H1 (cell line): ENCODE measurements at regions not wholly inside any gene's neighbourhood (a gene's known extent, or its start where the extent isn't known, plus 50 kb on each side); places are given as distances from the start of the nearest gene placed in this dataset.

Experiments
- BCL11A ChIP-seq, 2 experiments: IDR thresholded peaks; one replicate each; pipeline ENCODE4 v1.6.1; 2011; ENCODE audit warnings: low read depth in 2 of 2, low read length in 2 of 2, mild to moderate bottlenecking in 2 of 2
- CREB1 ChIP-seq: IDR thresholded peaks from 2 replicates; pipeline ENCODE4 v1.6.1; 2012; ENCODE audit warnings: inconsistent platforms
- CTCF ChIP-seq, 3 experiments: IDR thresholded peaks; 1 replicate in 2 of 3; 2 replicates in 1 of 3; pipeline versions ENCODE4 v1.5.1 to v1.6.1; 2011; ENCODE audit warnings: low read length in 3 of 3, mild to moderate bottlenecking in 3 of 3, inconsistent platforms in 2 of 3, low read depth in 1 of 3, moderate library complexity in 1 of 3; ENCODE audit not compliant: insufficient read depth in 1 of 3; ENCODE audit errors: control extremely low read depth in 1 of 3
- EP300 ChIP-seq, 2 experiments: IDR thresholded peaks; 1 replicate in 1 of 2; 2 replicates in 1 of 2; pipeline ENCODE4 v1.6.1; 2011 to 2012; ENCODE audit warnings: low read depth in 2 of 2, low read length in 2 of 2, mild to moderate bottlenecking in 2 of 2, borderline replicate concordance in 1 of 2, inconsistent platforms in 1 of 2, moderate library complexity in 1 of 2
- EZH2 ChIP-seq: fragments of 200-600 bp; sonication (generic); IDR thresholded peaks from 2 replicates; pipeline ENCODE4 v1.7.1; 2012; ENCODE audit warnings: low read depth, mild to moderate bottlenecking, moderate library complexity, low read length, inconsistent platforms; ENCODE audit not compliant: severe bottlenecking
- JUND ChIP-seq: IDR thresholded peaks from 2 replicates; pipeline ENCODE4 v1.6.1; 2011; ENCODE audit warnings: mild to moderate bottlenecking, improper control_type of control experiment, low read length
- POLR2A ChIP-seq, 2 experiments: IDR thresholded peaks; 1 replicate in 1 of 2; 2 replicates in 1 of 2; pipeline ENCODE4 v1.6.1; 2011; ENCODE audit warnings: low read depth in 2 of 2, low read length in 2 of 2, mild to moderate bottlenecking in 2 of 2; ENCODE audit errors: control extremely low read depth in 1 of 2
- RAD21 ChIP-seq, 2 experiments: IDR thresholded peaks in 1 of 2; conservative IDR thresholded peaks in 1 of 2; 2 replicates each; pipeline ENCODE4 v1.6.1; 2011; ENCODE audit warnings: low read depth in 2 of 2, low read length in 2 of 2, improper control_type of control experiment in 1 of 2, inconsistent platforms in 1 of 2, mild to moderate bottlenecking in 1 of 2, moderate library complexity in 1 of 2
- SIN3A ChIP-seq, 2 experiments: IDR thresholded peaks in 1 of 2; conservative IDR thresholded peaks in 1 of 2; 2 replicates each; pipeline ENCODE4 v1.6.1; 2011 to 2012; ENCODE audit warnings: low read length in 2 of 2, improper control_type of control experiment in 1 of 2, low read depth in 1 of 2, mild to moderate bottlenecking in 1 of 2
- USF2 ChIP-seq: IDR thresholded peaks from 2 replicates; pipeline ENCODE4 v1.6.1; 2011; ENCODE audit warnings: low read length, improper control_type of control experiment
- YY1 ChIP-seq: IDR thresholded peaks from 2 replicates; pipeline ENCODE4 v1.6.1; 2011; ENCODE audit warnings: low read depth, mild to moderate bottlenecking, low read length
- ZNF274 ChIP-seq: IDR thresholded peaks from 2 replicates; pipeline ENCODE4 v1.7.0; 2012; ENCODE audit warnings: low read length, borderline replicate concordance; ENCODE audit errors: extremely low read depth

DNA sequence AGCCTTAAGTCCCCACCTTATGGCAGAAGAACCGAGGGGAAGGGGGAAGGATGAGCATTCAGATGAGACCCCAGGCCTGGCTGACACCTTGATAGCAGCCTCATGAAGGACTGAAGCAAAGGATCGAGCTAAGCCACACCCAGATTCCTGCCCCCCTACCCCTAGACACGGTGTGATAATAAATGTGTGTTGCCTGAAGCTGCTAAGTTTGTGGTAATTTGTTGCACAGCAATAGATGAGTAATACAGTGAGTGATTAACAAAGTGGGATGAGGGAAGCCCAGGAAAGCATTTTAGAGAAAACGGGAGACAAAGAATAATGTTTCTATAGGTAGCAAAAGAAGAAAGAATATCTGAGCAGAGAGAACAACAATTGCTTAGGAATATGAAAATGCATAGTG is 404.2 kb downstream of the MID1IP1 start:
- TF ChIP-seq YY1 (no peak), RAD21 (IDR thresholded peaks at IDR 0.05 in 1 of 2, conservative IDR thresholded peaks at IDR 0.05 in 1 of 2; ENCODE audit: low read depth in 2 of 2, low read length in 2 of 2) (no peak), CTCF (IDR thresholded peaks at IDR 0.05; ENCODE audit: control extremely low read depth in 1 of 3, insufficient read depth in 1 of 3, low read depth in 1 of 3, low read length in 3 of 3) (no peak), EP300 (IDR thresholded peaks at IDR 0.05; ENCODE audit: borderline replicate concordance in 1 of 2, low read depth in 2 of 2, low read length in 2 of 2) (no peak), BCL11A (IDR thresholded peaks at IDR 0.05; ENCODE audit: low read depth in 2 of 2, low read length in 2 of 2) (no peak), JUND (no peak), EZH2 (no peak), ZNF274 (no peak), SIN3A (conservative IDR thresholded peaks at IDR 0.05 in 1 of 2, IDR thresholded peaks at IDR 0.05 in 1 of 2; ENCODE audit: low read depth in 1 of 2, low read length in 2 of 2) (no peak), CREB1 (no peak), USF2 (no peak), POLR2A (IDR thresholded peaks at IDR 0.05; ENCODE audit: control extremely low read depth in 1 of 2, low read depth in 2 of 2, low read length in 2 of 2) (no peak)
